GM12878 (cell line): ENCODE measurements at regions not wholly inside any gene's neighbourhood (a gene's known extent, or its start where the extent isn't known, plus 50 kb on each side); places are given as distances from the start of the nearest gene placed in this dataset.

ENCODE experiments used
- ATAC-seq: fragments of 200-7000 bp; cut with Tn5 transposase; 3 replicates; pipeline ENCODE4 v1.9.1; 2020; ENCODE audit warnings: mild to moderate bottlenecking, moderate library complexity
- BruUV-seq: library from RNA; stranded (reverse); fragments of 400-500 nt; replicated peaks from 2 replicates; lab custom pipeline; 2021; lab: Mats Ljungman, UMichigan
- CTCF ChIA-PET: fragments of 300-600 bp; sonication (Branson Sonifier 250); formaldehyde crosslinking; extraction: SDS; loops from one replicate; lab custom pipeline; 2021; ENCODE audit warnings: inconsistent platforms; lab: Yijun Ruan, JAX
- POLR2A ChIA-PET: fragments of 350-600 bp; formaldehyde crosslinking; extraction: SDS; loops from one replicate; lab custom pipeline; 2021; ENCODE audit warnings: inconsistent platforms; lab: Charles Lee
- RAD21 ChIA-PET: fragments of 300-600 bp; sonication (Branson Sonifier 250); formaldehyde crosslinking; loops from one replicate; lab custom pipeline; 2023; ENCODE audit warnings: antibody characterized with exemption; ENCODE audit not compliant: unreplicated experiment; lab: Charles Lee
- SMC1A ChIA-PET: fragments of 300-600 bp; sonication (Branson Sonifier 250); formaldehyde crosslinking; loops from one replicate; lab custom pipeline; 2023; ENCODE audit not compliant: unreplicated experiment, uncharacterized antibody; lab: Charles Lee
- DNase-seq: peaks from one replicate; pipeline ENCODE4 v3.0.0-alpha.2; 2011; ENCODE audit warnings: low read depth, low spot score
- FAIRE-seq: peaks from 3 replicates; lab custom pipeline; 2011; peaks lifted over from hg19 to GRCh38; lab: Jason Lieb, UNC
- H2AFZ ChIP-seq: 2 replicates; pipeline ENCODE4 v1.6.0; 2011; ENCODE audit warnings: low read depth, low read length, control low read depth; ENCODE audit not compliant: control insufficient read depth
- H3K27ac ChIP-seq: 2 replicates; pipeline ENCODE4 v1.5.1; 2011; ENCODE audit warnings: control low read depth; ENCODE audit not compliant: control insufficient read depth, insufficient read depth
- H3K27me3 ChIP-seq, 2 experiments: replicated peaks in 1 of 2; 2 replicates each; pipeline versions ENCODE4 v1.6.0 to v1.6.1; 2011; ENCODE audit warnings: low read length in 1 of 2; ENCODE audit not compliant: control insufficient read depth in 2 of 2, insufficient read depth in 2 of 2
- H3K36me3 ChIP-seq, 2 experiments: 2 replicates each; pipeline ENCODE4 v1.5.1; 2011; ENCODE audit warnings: low read length in 1 of 2; ENCODE audit not compliant: control insufficient read depth in 2 of 2, insufficient read depth in 2 of 2
- H3K4me1 ChIP-seq: 2 replicates; pipeline ENCODE4 v1.6.1; 2011; ENCODE audit warnings: mild to moderate bottlenecking, low read length, moderate library complexity, mixed read lengths; ENCODE audit not compliant: control insufficient read depth, insufficient read depth
- H3K4me2 ChIP-seq: 2 replicates; pipeline ENCODE4 v1.6.0; 2011; ENCODE audit warnings: control low read depth; ENCODE audit not compliant: control insufficient read depth, insufficient read depth
- H3K4me3 ChIP-seq: fragments of 200-600 bp; sonication (generic); 2 replicates; pipeline ENCODE4 v1.5.1; 2016
- H3K79me2 ChIP-seq: 2 replicates; pipeline ENCODE4 v1.6.0; 2011; ENCODE audit warnings: low read length; ENCODE audit not compliant: control insufficient read depth, insufficient read depth
- H3K9ac ChIP-seq: 2 replicates; pipeline ENCODE4 v1.8.0; 2011; ENCODE audit warnings: low read length, control low read depth, mixed read lengths; ENCODE audit not compliant: control insufficient read depth, insufficient read depth
- H3K9me3 ChIP-seq: replicated peaks from 3 replicates; pipeline ENCODE4 v1.5.1; 2011; ENCODE audit warnings: mild to moderate bottlenecking, low read length; ENCODE audit not compliant: control insufficient read depth, insufficient read depth
- H4K20me1 ChIP-seq: 2 replicates; pipeline ENCODE4 v1.6.0; 2011; ENCODE audit not compliant: control insufficient read depth, insufficient read depth
- CHD2 ChIP-seq: IDR thresholded peaks from 2 replicates; pipeline ENCODE4 v1.6.1; 2011; ENCODE audit warnings: low read depth, low read length, improper control_type of control experiment, borderline replicate concordance
- JUNB ChIP-seq: IDR thresholded peaks from 2 replicates; pipeline ENCODE4 v1.6.1; 2016; ENCODE audit warnings: antibody characterized with exemption, mild to moderate bottlenecking
- POU2F2 ChIP-seq: IDR thresholded peaks from 3 replicates; pipeline ENCODE4 v1.6.1; 2011; ENCODE audit warnings: low read depth, mild to moderate bottlenecking, low read length, borderline replicate concordance
- TCF3 ChIP-seq: IDR thresholded peaks from 2 replicates; pipeline ENCODE4 v1.6.1; 2012; ENCODE audit warnings: low read depth, mild to moderate bottlenecking, low read length, borderline replicate concordance; ENCODE audit not compliant: insufficient read depth
- WGBS: methylation state at CpG from one replicate; pipeline ENCODE4 v1.1.6; 2016; ENCODE audit warnings: low lambda C conversion rate; ENCODE audit not compliant: insufficient replicate concordance, insufficient coverage; ENCODE audit errors: missing lambda C conversion rate; 5-methylcytosine and 5-hydroxymethylcytosine counted together
- in situ Hi-C: fragments of 300-500 bp; cut with MboI; formaldehyde crosslinking; loops from 9 replicates; pipeline ENCODE4 v1.14.3; 2018; ENCODE audit warnings: mixed read lengths
- intact Hi-C: fragments of 100-400 bp; cut with micrococcal nuclease; formaldehyde crosslinking; loops from one replicate; pipeline ENCODE4 v1.14.2; 2022; ENCODE audit not compliant: unreplicated experiment
- TF ChIP-seq, protein P1 (sequence below): fragments of 450-650 bp; IDR thresholded peaks from 2 replicates; pipeline ENCODE4 v1.6.1; 2017; ENCODE audit warnings: mild to moderate bottlenecking
- TF ChIP-seq, protein P2 (sequence below): fragments of 450-650 bp; IDR thresholded peaks from 2 replicates; pipeline ENCODE4 v1.6.1; 2017; ENCODE audit warnings: antibody characterized with exemption, mild to moderate bottlenecking, moderate library complexity
- TF ChIP-seq, protein P3 (sequence below): IDR thresholded peaks from 2 replicates; pipeline ENCODE4 v1.6.1; 2012; ENCODE audit warnings: mild to moderate bottlenecking, low read depth, low read length

DNA sequence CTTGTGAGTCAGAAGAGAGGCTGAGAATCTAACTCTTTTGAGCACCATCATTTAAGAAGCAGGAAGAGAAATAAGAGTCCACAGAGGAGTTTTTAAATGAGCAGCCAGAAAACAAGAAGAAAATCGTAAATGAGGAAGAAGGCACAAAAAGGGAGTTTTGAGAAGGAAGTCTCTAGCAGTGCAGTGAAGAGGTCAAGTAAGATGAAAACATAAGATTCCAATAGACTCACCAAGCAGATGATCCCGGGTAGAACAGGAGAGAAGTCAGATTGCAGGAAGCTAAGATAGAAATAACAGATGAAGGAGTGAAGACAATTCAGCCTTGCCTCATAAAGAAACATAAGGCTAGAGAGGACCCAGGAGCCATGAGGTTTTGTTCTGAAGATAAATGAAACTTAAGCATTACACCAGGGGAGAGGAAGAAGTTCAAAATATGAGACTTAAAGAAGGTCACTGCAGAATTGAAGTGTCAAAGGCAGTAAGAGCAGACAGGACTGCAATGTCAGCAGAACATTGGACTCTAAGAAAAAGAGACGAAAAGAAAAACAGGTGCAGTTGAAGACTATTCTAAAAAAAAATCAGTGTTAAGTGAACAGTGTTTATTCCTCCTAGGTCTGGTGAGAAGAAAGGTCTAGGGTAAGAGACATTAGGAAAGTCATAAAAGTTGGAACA lies 229.0 kb downstream of the SEC23A start:
- peaks cover 0 to 1% of the 10 kb centered on the region in 2 experiments; a peak in 1 of 4 replicates for H3K27me3 ChIP-seq
- no peak overlapping the region for H3K4me3 ChIP-seq
- intact Hi-C loops (no loop called here), in situ Hi-C loops (no loop called here)
- no peaks in the 10 kb centered on the region for H3K9me3 ChIP-seq
- H3K4me1 ChIP-seq, result no peaks in the 10 kb centered on the region
- no TSS peak for BruUV-seq
- no peak overlapping the region for H3K27ac ChIP-seq
- ATAC-seq, result no peak
- RAD21 ChIA-PET, result no interaction called here
- CTCF ChIA-PET, result interaction anchor here (0.9 kb wide), 1 partner anchor 141 kb away, joined by 3 read pairs; no protein-coding TSS in a partner anchor
- H3K4me2 ChIP-seq, result no peak overlapping the region
- no peak overlapping the region for H3K9ac ChIP-seq
- no peak overlapping the region for H2AFZ ChIP-seq
- TF ChIP-seq CHD2 (no peak), JUNB (no peak), POU2F2 (no peak), TCF3 (no peak)
- TF ChIP-seq, all 136 proteins: peak for 0
- H3K79me2 ChIP-seq, result no peaks in the 10 kb centered on the region
- ChIA-PET SMC1A (interaction anchor here (1.2 kb wide), 1 partner anchor 141 kb away, joined by 3 read pairs; no protein-coding TSS in a partner anchor), POLR2A (no interaction called here)
- no peaks in the 10 kb centered on the region for H4K20me1 ChIP-seq
- H3K36me3 ChIP-seq, result no peaks in the 10 kb centered on the region
- no peak for DNase-seq
- 10% methylated on average over 3 of the region's 3 CpGs for WGBS
- FAIRE-seq, result no peak

DNA sequence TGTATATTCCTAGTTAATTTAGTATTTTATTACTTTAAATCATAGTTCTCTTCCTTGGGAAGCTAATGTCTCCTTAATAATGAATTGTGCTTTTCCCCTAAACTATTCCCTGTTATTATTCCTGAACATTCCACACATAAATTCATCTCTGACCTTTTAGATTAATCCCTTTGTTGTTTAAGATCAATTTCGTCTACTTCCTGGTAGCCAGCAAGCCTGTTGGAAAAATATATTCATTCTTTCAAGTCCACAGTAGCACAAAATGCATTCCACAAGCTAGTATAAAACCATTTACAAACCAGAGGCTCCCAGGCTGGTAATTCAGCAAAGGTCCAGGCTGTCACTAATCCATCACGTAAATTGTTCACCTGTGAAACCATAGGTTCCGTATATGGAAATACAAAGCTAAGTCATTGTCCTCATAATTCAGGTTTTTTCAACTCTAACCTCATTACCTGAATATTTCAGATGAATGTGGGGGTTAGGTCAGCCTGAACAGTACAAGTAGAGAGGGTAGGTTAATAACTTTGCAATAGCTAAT lies 232.7 kb downstream of the SEC23A start:
- no peaks in the 10 kb centered on the region for H3K36me3 ChIP-seq
- ChIA-PET SMC1A (interaction anchor here (1.2 to 1.5 kb wide), 4 partner anchors 10 to 147 kb away, joined by 4 read pairs; no protein-coding TSS in a partner anchor), CTCF (interaction anchor here (1.2 to 4.0 kb wide), 7 partner anchors 9 to 968 kb away, joined by 3 to 30 read pairs (median 7); no protein-coding TSS in a partner anchor), RAD21 (no interaction called here), POLR2A (no interaction called here)
- no peak overlapping the region for H3K27ac ChIP-seq
- no peaks in the 10 kb centered on the region for H4K20me1 ChIP-seq
- ATAC-seq (no peak), FAIRE-seq (no peak), DNase-seq (no peak)
- no peaks in the 10 kb centered on the region for H3K4me1 ChIP-seq
- intact Hi-C loops, result no loop called here
- H3K27me3 ChIP-seq, result no peaks in the 10 kb centered on the region
- H3K9ac ChIP-seq, result no peak overlapping the region
- no peak overlapping the region for H3K4me3 ChIP-seq
- in situ Hi-C loops, result no loop called here
- no peaks in the 10 kb centered on the region for H3K79me2 ChIP-seq
- no peak overlapping the region for H3K4me2 ChIP-seq
- H3K9me3 ChIP-seq, result no peaks in the 10 kb centered on the region; the same call in 2 of the 3 replicates
- WGBS, result 22% methylated on average over 3 of the region's 3 CpGs
- H2AFZ ChIP-seq, result no peak overlapping the region
- BruUV-seq, result no TSS peak
- TF ChIP-seq, protein P1, sequence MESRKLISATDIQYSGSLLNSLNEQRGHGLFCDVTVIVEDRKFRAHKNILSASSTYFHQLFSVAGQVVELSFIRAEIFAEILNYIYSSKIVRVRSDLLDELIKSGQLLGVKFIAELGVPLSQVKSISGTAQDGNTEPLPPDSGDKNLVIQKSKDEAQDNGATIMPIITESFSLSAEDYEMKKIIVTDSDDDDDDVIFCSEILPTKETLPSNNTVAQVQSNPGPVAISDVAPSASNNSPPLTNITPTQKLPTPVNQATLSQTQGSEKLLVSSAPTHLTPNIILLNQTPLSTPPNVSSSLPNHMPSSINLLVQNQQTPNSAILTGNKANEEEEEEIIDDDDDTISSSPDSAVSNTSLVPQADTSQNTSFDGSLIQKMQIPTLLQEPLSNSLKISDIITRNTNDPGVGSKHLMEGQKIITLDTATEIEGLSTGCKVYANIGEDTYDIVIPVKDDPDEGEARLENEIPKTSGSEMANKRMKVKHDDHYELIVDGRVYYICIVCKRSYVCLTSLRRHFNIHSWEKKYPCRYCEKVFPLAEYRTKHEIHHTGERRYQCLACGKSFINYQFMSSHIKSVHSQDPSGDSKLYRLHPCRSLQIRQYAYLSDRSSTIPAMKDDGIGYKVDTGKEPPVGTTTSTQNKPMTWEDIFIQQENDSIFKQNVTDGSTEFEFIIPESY, result no peak
- TF ChIP-seq, protein P2, sequence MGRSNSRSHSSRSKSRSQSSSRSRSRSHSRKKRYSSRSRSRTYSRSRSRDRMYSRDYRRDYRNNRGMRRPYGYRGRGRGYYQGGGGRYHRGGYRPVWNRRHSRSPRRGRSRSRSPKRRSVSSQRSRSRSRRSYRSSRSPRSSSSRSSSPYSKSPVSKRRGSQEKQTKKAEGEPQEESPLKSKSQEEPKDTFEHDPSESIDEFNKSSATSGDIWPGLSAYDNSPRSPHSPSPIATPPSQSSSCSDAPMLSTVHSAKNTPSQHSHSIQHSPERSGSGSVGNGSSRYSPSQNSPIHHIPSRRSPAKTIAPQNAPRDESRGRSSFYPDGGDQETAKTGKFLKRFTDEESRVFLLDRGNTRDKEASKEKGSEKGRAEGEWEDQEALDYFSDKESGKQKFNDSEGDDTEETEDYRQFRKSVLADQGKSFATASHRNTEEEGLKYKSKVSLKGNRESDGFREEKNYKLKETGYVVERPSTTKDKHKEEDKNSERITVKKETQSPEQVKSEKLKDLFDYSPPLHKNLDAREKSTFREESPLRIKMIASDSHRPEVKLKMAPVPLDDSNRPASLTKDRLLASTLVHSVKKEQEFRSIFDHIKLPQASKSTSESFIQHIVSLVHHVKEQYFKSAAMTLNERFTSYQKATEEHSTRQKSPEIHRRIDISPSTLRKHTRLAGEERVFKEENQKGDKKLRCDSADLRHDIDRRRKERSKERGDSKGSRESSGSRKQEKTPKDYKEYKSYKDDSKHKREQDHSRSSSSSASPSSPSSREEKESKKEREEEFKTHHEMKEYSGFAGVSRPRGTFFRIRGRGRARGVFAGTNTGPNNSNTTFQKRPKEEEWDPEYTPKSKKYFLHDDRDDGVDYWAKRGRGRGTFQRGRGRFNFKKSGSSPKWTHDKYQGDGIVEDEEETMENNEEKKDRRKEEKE, result no peak
- TF ChIP-seq, protein P3, sequence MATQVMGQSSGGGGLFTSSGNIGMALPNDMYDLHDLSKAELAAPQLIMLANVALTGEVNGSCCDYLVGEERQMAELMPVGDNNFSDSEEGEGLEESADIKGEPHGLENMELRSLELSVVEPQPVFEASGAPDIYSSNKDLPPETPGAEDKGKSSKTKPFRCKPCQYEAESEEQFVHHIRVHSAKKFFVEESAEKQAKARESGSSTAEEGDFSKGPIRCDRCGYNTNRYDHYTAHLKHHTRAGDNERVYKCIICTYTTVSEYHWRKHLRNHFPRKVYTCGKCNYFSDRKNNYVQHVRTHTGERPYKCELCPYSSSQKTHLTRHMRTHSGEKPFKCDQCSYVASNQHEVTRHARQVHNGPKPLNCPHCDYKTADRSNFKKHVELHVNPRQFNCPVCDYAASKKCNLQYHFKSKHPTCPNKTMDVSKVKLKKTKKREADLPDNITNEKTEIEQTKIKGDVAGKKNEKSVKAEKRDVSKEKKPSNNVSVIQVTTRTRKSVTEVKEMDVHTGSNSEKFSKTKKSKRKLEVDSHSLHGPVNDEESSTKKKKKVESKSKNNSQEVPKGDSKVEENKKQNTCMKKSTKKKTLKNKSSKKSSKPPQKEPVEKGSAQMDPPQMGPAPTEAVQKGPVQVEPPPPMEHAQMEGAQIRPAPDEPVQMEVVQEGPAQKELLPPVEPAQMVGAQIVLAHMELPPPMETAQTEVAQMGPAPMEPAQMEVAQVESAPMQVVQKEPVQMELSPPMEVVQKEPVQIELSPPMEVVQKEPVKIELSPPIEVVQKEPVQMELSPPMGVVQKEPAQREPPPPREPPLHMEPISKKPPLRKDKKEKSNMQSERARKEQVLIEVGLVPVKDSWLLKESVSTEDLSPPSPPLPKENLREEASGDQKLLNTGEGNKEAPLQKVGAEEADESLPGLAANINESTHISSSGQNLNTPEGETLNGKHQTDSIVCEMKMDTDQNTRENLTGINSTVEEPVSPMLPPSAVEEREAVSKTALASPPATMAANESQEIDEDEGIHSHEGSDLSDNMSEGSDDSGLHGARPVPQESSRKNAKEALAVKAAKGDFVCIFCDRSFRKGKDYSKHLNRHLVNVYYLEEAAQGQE, result no peak
